ENCODE measurements at regions not wholly inside any gene's neighbourhood (a gene's known extent, or its start where the extent isn't known, plus 50 kb on each side); places are given as distances from the start of the nearest gene placed in this dataset.

DNA sequence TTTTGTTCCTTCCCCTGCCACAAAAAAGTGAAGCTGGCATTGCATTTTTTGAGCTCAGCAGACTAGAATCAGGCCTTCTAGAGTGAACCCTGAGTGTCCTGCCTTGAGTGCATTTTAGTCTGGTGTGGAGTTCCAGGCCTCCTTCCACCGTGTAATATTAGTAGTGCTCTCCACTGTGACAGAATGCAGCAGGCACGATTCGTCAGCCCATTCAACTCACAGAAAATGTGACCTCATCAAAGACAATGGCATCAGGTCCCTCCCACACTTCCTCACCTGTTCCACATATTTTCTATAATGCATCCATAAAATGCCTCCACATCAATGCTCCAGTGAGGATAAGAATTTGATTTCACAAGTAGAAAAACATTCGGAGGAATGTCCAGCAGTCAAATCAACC is 227.6 kb downstream of the FGF9 start:
- TF ChIP-seq POLR2A (IDR thresholded peaks at IDR 0.05): no peak
- TF ChIP-seq, protein P1, sequence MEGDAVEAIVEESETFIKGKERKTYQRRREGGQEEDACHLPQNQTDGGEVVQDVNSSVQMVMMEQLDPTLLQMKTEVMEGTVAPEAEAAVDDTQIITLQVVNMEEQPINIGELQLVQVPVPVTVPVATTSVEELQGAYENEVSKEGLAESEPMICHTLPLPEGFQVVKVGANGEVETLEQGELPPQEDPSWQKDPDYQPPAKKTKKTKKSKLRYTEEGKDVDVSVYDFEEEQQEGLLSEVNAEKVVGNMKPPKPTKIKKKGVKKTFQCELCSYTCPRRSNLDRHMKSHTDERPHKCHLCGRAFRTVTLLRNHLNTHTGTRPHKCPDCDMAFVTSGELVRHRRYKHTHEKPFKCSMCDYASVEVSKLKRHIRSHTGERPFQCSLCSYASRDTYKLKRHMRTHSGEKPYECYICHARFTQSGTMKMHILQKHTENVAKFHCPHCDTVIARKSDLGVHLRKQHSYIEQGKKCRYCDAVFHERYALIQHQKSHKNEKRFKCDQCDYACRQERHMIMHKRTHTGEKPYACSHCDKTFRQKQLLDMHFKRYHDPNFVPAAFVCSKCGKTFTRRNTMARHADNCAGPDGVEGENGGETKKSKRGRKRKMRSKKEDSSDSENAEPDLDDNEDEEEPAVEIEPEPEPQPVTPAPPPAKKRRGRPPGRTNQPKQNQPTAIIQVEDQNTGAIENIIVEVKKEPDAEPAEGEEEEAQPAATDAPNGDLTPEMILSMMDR (IDR thresholded peaks at IDR 0.05 in 4 of 5, conservative IDR thresholded peaks at IDR 0.05 in 1 of 5): no peak
- H3K36me3 ChIP-seq: no peaks in the 10 kb centered on the region
- H3K9me3 ChIP-seq: no peaks in the 10 kb centered on the region
- in situ Hi-C loops (cut with MboI; ENCODE audit: low sequenced_read_pairs in 4 of 4) (no loop called here), intact Hi-C loops (cut with DNase I; ENCODE audit: low total_unique reads) (no loop called here)
- DNase-seq (no peak), ATAC-seq (no peak)
- no peak overlapping the region for H3K27ac ChIP-seq
- H3K4me3 ChIP-seq: no peak overlapping the region
- peaks cover 4 to 13% of the 10 kb centered on the region in 2 donors for H3K4me1 ChIP-seq
- H3K27me3 ChIP-seq: no peaks in the 10 kb centered on the region

DNA sequence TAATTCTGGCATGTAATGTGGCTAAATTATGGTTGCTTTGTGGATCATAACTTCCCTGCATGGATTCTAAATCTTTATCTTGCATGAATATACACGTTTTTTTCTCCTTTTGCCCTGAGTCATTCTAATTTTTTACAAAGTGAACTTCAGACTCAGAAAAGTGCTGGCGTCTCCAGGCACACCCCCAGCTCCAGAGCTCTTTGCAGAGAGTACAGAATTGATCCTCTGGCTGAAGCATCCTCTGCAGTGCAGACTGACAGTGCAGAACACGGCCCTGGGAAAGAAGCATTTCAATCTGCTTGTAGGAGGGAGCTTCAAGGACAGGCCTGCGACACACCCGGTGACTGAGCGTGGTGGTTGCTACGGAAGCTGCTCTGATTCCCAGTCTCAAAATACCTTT is 228.1 kb downstream of the FGF9 start:
- intact Hi-C loops (cut with DNase I; ENCODE audit: low total_unique reads) (no loop called here), in situ Hi-C loops (cut with MboI; ENCODE audit: low sequenced_read_pairs in 4 of 4) (no loop called here)
- no peak for ATAC-seq
- Histone ChIP-seq H3K27me3 (no peaks in the 10 kb centered on the region), H3K9me3 (no peaks in the 10 kb centered on the region), H3K4me3 (no peak overlapping the region), H3K4me1 (peaks cover 4 to 13% of the 10 kb centered on the region in 2 donors), H3K27ac (no peak overlapping the region), H3K36me3 (no peaks in the 10 kb centered on the region)
- no peak for DNase-seq
- TF ChIP-seq POLR2A (IDR thresholded peaks at IDR 0.05): no peak
- TF ChIP-seq, protein P1 (IDR thresholded peaks at IDR 0.05 in 4 of 5, conservative IDR thresholded peaks at IDR 0.05 in 1 of 5): no peak

DNA sequence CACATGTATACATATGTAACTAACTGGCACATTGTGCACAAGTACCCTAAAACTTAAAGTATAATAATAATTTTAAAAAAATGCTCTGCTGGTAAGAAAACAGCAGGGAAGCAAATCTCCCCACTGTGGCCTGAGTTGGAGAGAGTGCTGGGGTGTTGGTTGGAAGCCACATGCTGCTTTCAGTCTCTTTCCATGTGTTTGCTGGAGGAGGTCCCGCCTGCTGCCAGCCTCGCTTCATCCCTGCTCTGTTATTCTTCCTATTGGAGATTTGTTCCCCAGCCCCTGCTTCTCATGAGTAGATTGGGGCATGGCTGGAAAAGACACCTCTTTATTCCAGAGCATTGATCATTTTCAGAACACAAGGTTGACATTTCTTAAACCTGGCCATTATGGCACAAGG is 230.5 kb downstream of the FGF9 start:
- ATAC-seq (no peak), DNase-seq (no peak)
- peaks cover 4 to 13% of the 10 kb centered on the region in 2 donors for H3K4me1 ChIP-seq
- no peaks in the 10 kb centered on the region for H3K27me3 ChIP-seq
- no peaks in the 10 kb centered on the region for H3K36me3 ChIP-seq
- no peaks in the 10 kb centered on the region for H3K9me3 ChIP-seq
- TF ChIP-seq, protein P1 (IDR thresholded peaks at IDR 0.05 in 4 of 5, conservative IDR thresholded peaks at IDR 0.05 in 1 of 5): no peak
- TF ChIP-seq POLR2A (IDR thresholded peaks at IDR 0.05): no peak
- intact Hi-C loops (cut with DNase I; ENCODE audit: low total_unique reads) (no loop called here), in situ Hi-C loops (cut with MboI; ENCODE audit: low sequenced_read_pairs in 4 of 4) (no loop called here)
- no peak overlapping the region for H3K4me3 ChIP-seq
- no peak overlapping the region for H3K27ac ChIP-seq

- no peak for DNase-seq
- intact Hi-C loops (cut with DNase I; ENCODE audit: low total_unique reads): no loop called here
- in situ Hi-C loops (cut with MboI; ENCODE audit: low sequenced_read_pairs in 4 of 4): no loop called here
- no peaks in the 10 kb centered on the region for H3K27me3 ChIP-seq
- no peaks in the 10 kb centered on the region for H3K9me3 ChIP-seq
- peak in 1 of 2 donors; percentile 39 for ATAC-seq
- no peak overlapping the region for H3K27ac ChIP-seq
- H3K4me3 ChIP-seq: no peak overlapping the region
- TF ChIP-seq, protein P1 (IDR thresholded peaks at IDR 0.05 in 4 of 5, conservative IDR thresholded peaks at IDR 0.05 in 1 of 5): no peak
- no peak for TF ChIP-seq POLR2A (IDR thresholded peaks at IDR 0.05)
- no peaks in the 10 kb centered on the region for H3K36me3 ChIP-seq
- peaks cover 4 to 13% of the 10 kb centered on the region in 2 donors for H3K4me1 ChIP-seq
Measured at GRCh38 chr13:21901811-21902708, 231.2 kb downstream of the FGF9 start.

Data from gastrocnemius medialis (tissue), 4 donors.